LNCaP clone FGC (cell line): ENCODE measurements at regions not wholly inside any gene's neighbourhood (a gene's known extent, or its start where the extent isn't known, plus 50 kb on each side); places are given as distances from the start of the nearest gene placed in this dataset.

Experiments used
- DNase-seq: peaks from one replicate; pipeline ENCODE4 v3.0.0-alpha.2; 2011; ENCODE audit warnings: low read depth
- H3K4me3 ChIP-seq: 2 replicates; pipeline ENCODE4 v1.5.1; 2011; ENCODE audit warnings: mild to moderate bottlenecking, low read depth, low read length, control low read depth
- CTCF ChIP-seq: IDR thresholded peaks from 2 replicates; pipeline ENCODE4 v1.5.1; 2012; ENCODE audit warnings: mild to moderate bottlenecking; ENCODE audit not compliant: control insufficient read depth, insufficient read depth; ENCODE audit errors: extremely low read depth

- DNase-seq: no peak
- H3K4me3 ChIP-seq: no peak overlapping the region
- TF ChIP-seq CTCF: no peak
Observed at GRCh38 chrX:134747006-134747405, 50.0 kb downstream of the PABIR2 start.

- H3K4me3 ChIP-seq: no peak overlapping the region
- no peak for DNase-seq
- TF ChIP-seq CTCF: no peak
Observed at GRCh38 chrX:134746410-134746785, 50.6 kb downstream of the PABIR2 start.

- no peak overlapping the region for H3K4me3 ChIP-seq
- TF ChIP-seq CTCF: no peak
- no peak for DNase-seq
Observed at GRCh38 chrX:134745636-134746409, 51.2 kb downstream of the PABIR2 start.

GRCh38 chrX:134743091-134743490 lies 53.9 kb downstream of the PABIR2 start:
- H3K4me3 ChIP-seq: no peak overlapping the region
- TF ChIP-seq CTCF: no peak
- DNase-seq: no peak

- no peak overlapping the region for H3K4me3 ChIP-seq
- no peak for TF ChIP-seq CTCF
- no peak for DNase-seq
Observed at GRCh38 chrX:134742573-134742972, 54.4 kb downstream of the PABIR2 start.

- no peak for TF ChIP-seq CTCF
- no peak for DNase-seq
- no peak overlapping the region for H3K4me3 ChIP-seq
Observed at GRCh38 chrX:134741746-134742145, 55.3 kb downstream of the PABIR2 start.

- DNase-seq: no peak
- no peak overlapping the region for H3K4me3 ChIP-seq
- no peak for TF ChIP-seq CTCF
Observed at GRCh38 chrX:134738986-134739740, 57.8 kb downstream of the PABIR2 start.
